ENCODE measurements at regions not wholly inside any gene's neighbourhood (a gene's known extent, or its start where the extent isn't known, plus 50 kb on each side); places are given as distances from the start of the nearest gene placed in this dataset.

GRCh38 chr2:125886153-125886552, 769.8 kb upstream of the GYPC start:
- POLR2A ChIA-PET (ENCODE audit: unreplicated experiment) = no interaction called here

GRCh38 chr2:125901278-125901677, 754.7 kb upstream of the GYPC start:
- no peak overlapping the region for H3K9ac ChIP-seq (ENCODE audit: low read length)
- CTCF ChIA-PET = no interaction called here
- no peak overlapping the region for H3K27ac ChIP-seq (ENCODE audit: low read length)
- no peaks in the 10 kb centered on the region for H3K27me3 ChIP-seq (ENCODE audit: low read length)
- H2AFZ ChIP-seq (ENCODE audit: low read length) = no peak overlapping the region
- no TSS peak for BruUV-seq (replicated peaks)
- H3K79me2 ChIP-seq (ENCODE audit: low read length) = no peaks in the 10 kb centered on the region
- POLR2A ChIA-PET (ENCODE audit: unreplicated experiment) = no interaction called here
- intact Hi-C loops (cut with micrococcal nuclease) = no loop called here
- H3K4me2 ChIP-seq (ENCODE audit: low read length) = no peak overlapping the region
- H3F3A ChIP-seq (ENCODE audit: low read length, unreplicated experiment) = no peaks in the 10 kb centered on the region
- H3K36me3 ChIP-seq (ENCODE audit: low read depth, low read length) = no peaks in the 10 kb centered on the region
- ATAC-seq = no peak
- H4K20me1 ChIP-seq (ENCODE audit: low read length) = no peaks in the 10 kb centered on the region
- H3K9me3 ChIP-seq (ENCODE audit: low read length) = peaks cover 22% of the 10 kb centered on the region
- H3K4me3 ChIP-seq (ENCODE audit: low read length) = no peak overlapping the region
- no peak for TF ChIP-seq EZH2phosphoT487 (IDR thresholded peaks at IDR 0.05; ENCODE audit: borderline replicate concordance, low read length)
- no peak for DNase-seq
- H3K9me2 ChIP-seq (replicated peaks; ENCODE audit: low read length) = no peaks in the 10 kb centered on the region
- H3K4me1 ChIP-seq (ENCODE audit: insufficient read depth, low read length) = no peaks in the 10 kb centered on the region

More at GRCh38 chr2:125886153-125886552, 769.8 kb upstream of the GYPC start:
- Histone ChIP-seq H3K79me2 (ENCODE audit: low read length) (no peaks in the 10 kb centered on the region), H3K4me3 (ENCODE audit: low read length) (no peak overlapping the region), H4K20me1 (ENCODE audit: low read length) (no peaks in the 10 kb centered on the region), H3K4me1 (ENCODE audit: insufficient read depth, low read length) (no peaks in the 10 kb centered on the region), H3K9ac (ENCODE audit: low read length) (no peak overlapping the region), H3K4me2 (ENCODE audit: low read length) (no peak overlapping the region), H3K27ac (ENCODE audit: low read length) (no peak overlapping the region), H3F3A (ENCODE audit: low read length, unreplicated experiment) (no peaks in the 10 kb centered on the region), H3K9me3 (ENCODE audit: low read length) (0 out of 2 replicates have a peak, but pooled peaks cover 7% of the 10 kb centered on the region), H2AFZ (ENCODE audit: low read length) (no peak overlapping the region), H3K27me3 (ENCODE audit: low read length) (no peaks in the 10 kb centered on the region), H3K36me3 (ENCODE audit: low read depth, low read length) (no peaks in the 10 kb centered on the region), H3K9me2 (replicated peaks; ENCODE audit: low read length) (no peaks in the 10 kb centered on the region)
- DNase-seq (no peak), ATAC-seq (no peak)
- no peak for TF ChIP-seq CTCF (conservative IDR thresholded peaks at IDR 0.05; ENCODE audit: low read depth, low read length)
- no peak for TF ChIP-seq EZH2 (IDR thresholded peaks at IDR 0.05; ENCODE audit: low read length, unreplicated experiment)
- TF ChIP-seq EZH2phosphoT487 (IDR thresholded peaks at IDR 0.05; ENCODE audit: borderline replicate concordance, low read length) = no peak
- CTCF ChIA-PET = no interaction called here
- BruUV-seq (replicated peaks) = no TSS peak
- intact Hi-C loops (cut with micrococcal nuclease) = no loop called here

DNA sequence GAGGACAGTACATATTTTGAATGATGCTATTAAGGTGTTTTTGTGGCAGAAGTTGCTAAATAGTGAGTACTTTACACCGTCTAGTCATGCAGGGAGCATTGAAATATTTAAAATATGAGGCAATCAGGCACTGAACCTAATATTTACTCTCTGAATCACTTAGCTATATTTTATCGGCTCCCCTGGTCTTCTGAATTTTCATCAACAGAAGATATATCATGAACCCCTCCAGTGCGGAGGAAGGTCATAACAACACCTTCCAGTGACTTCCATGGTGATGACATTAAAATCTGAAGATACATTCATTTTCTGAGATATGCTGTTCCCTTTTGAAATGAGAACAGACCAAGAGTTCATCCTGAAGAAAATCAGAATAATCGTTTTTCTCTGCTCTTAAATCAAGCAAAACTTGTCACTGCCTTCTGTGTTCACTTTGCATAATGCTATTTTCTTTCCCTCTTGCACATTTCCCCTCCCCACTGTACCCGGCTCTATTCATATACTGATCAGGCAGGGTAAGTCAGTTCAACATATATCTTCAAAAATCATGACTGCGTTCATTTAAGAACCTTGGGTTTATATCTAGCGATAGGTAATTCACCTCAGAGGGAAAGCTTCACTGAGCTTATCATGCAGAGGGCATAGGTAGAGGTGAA, 729.9 kb upstream of the GYPC start:
- Histone ChIP-seq H2AFZ (ENCODE audit: low read length) (no peak overlapping the region), H3K4me3 (ENCODE audit: low read length) (no peak overlapping the region), H3K4me1 (ENCODE audit: insufficient read depth, low read length) (no peaks in the 10 kb centered on the region), H3F3A (ENCODE audit: low read length, unreplicated experiment) (no peaks in the 10 kb centered on the region), H3K9me2 (replicated peaks; ENCODE audit: low read length) (no peaks in the 10 kb centered on the region), H3K27ac (ENCODE audit: low read length) (no peak overlapping the region), H3K9ac (ENCODE audit: low read length) (no peak overlapping the region), H3K27me3 (ENCODE audit: low read length) (no peaks in the 10 kb centered on the region), H3K9me3 (ENCODE audit: low read length) (no peaks in the 10 kb centered on the region), H3K79me2 (ENCODE audit: low read length) (no peaks in the 10 kb centered on the region), H4K20me1 (ENCODE audit: low read length) (no peaks in the 10 kb centered on the region), H3K4me2 (ENCODE audit: low read length) (no peak overlapping the region), H3K36me3 (ENCODE audit: low read depth, low read length) (no peaks in the 10 kb centered on the region)
- DNase-seq (no peak), ATAC-seq (no peak)
- intact Hi-C loops (cut with micrococcal nuclease) = no loop called here
- CTCF ChIA-PET = no interaction called here
- BruUV-seq (replicated peaks) = no TSS peak
- TF ChIP-seq EZH2phosphoT487 (IDR thresholded peaks at IDR 0.05; ENCODE audit: borderline replicate concordance, low read length) = no peak
- TF ChIP-seq CTCF (conservative IDR thresholded peaks at IDR 0.05; ENCODE audit: low read depth, low read length) = no peak
- TF ChIP-seq EZH2 (IDR thresholded peaks at IDR 0.05; ENCODE audit: low read length, unreplicated experiment) = no peak
- POLR2A ChIA-PET (ENCODE audit: unreplicated experiment) = no interaction called here
